ENCODE measurements at regions not wholly inside any gene's neighbourhood (a gene's known extent, or its start where the extent isn't known, plus 50 kb on each side); places are given as distances from the start of the nearest gene placed in this dataset.

- DNase-seq, result no peak
- intact Hi-C loops (cut with DNase I; ENCODE audit: low total_unique reads), result no loop called here
- H3K27ac ChIP-seq, result no peak overlapping the region
- H3K9me3 ChIP-seq, result peaks cover 0 to 7% (median 0%) of the 10 kb centered on the region in 8 donors
- 73 to 89% (median 75%) methylated on average over 3 of the region's 3 CpGs for WGBS, 5 donors
- H3K36me3 ChIP-seq, result no peaks in the 10 kb centered on the region
- H3K4me1 ChIP-seq, result no peaks in the 10 kb centered on the region
- no peak overlapping the region for H3K4me3 ChIP-seq
- no peak for TF ChIP-seq POLR2A (IDR thresholded peaks at IDR 0.05)
- no peaks in the 10 kb centered on the region for H3K27me3 ChIP-seq (replicated peaks in 1 of 7)
Observed at GRCh38 chr10:109126541-109126940, 796.8 kb downstream of the XPNPEP1 start.

DNA sequence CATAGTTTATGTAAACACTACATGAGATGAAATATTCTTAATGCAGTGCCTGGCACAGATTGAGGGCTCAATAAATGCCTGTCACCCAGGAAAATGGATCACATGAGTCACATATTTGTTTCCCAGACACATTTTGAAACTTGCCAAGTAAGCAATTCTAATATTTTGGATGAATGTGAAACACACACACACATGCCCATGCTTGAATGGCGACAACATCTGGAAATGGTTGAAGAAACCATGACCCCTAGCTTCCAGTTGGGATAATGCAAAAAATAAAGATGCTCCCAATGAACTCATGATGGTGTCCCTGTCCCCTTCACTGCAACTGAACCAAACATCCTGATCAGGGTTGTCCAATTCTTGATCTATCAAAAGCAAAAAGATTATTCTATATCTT lies 797.3 kb downstream of the XPNPEP1 start:
- H3K4me1 ChIP-seq, result no peaks in the 10 kb centered on the region
- DNase-seq, result no peak
- no peaks in the 10 kb centered on the region for H3K36me3 ChIP-seq
- peaks cover 0 to 4% (median 0%) of the 10 kb centered on the region in 8 donors for H3K9me3 ChIP-seq
- 57 to 78% (median 62%) methylated on average over 1 of the region's 1 CpG for WGBS, 5 donors
- no peak overlapping the region for H3K27ac ChIP-seq
- TF ChIP-seq CTCF (IDR thresholded peaks at IDR 0.05 in 8 of 11, conservative IDR thresholded peaks at IDR 0.05 in 3 of 11), result no peak
- no peak for TF ChIP-seq POLR2AphosphoS5 (IDR thresholded peaks at IDR 0.05)
- no peak for TF ChIP-seq POLR2A (IDR thresholded peaks at IDR 0.05)
- intact Hi-C loops (cut with DNase I; ENCODE audit: low total_unique reads), result no loop called here
- H3K27me3 ChIP-seq (replicated peaks in 1 of 7), result no peaks in the 10 kb centered on the region
- no peak overlapping the region for H3K4me3 ChIP-seq

DNA sequence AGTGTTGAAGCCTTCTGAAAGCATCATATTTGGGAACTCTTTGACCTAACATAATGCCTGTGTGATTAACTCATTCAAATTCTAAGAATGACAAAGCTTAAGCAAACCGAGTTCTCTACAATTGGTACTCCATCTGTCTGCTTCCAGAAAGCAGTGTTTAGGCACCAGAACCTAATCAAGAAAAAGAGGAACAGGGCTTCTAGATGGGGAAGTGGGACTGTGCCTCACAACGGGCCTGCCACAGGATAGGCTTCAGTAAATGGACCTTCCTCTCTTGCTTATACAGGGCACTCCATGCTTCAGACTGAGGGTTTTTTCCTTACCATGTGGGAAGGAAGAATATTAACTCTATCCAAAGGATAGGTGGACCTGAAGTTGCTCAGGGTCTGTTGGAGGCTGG lies 808.1 kb downstream of the XPNPEP1 start:
- no peak for DNase-seq
- WGBS, 5 donors, result 46 to 58% (median 57%) methylated on average over 2 of the region's 2 CpGs
- TF ChIP-seq POLR2AphosphoS5 (IDR thresholded peaks at IDR 0.05) (no peak), POLR2A (IDR thresholded peaks at IDR 0.05) (no peak), CTCF (IDR thresholded peaks at IDR 0.05 in 8 of 11, conservative IDR thresholded peaks at IDR 0.05 in 3 of 11) (no peak)

GRCh38 chr10:109114579-109114978 lies 808.7 kb downstream of the XPNPEP1 start:
- no peak overlapping the region for H3K27ac ChIP-seq
- H3K36me3 ChIP-seq, result no peaks in the 10 kb centered on the region
- peaks cover 0 to 34% (median 22%) of the 10 kb centered on the region in 8 donors for H3K9me3 ChIP-seq
- no peaks in the 10 kb centered on the region for H3K27me3 ChIP-seq (replicated peaks in 1 of 7)
- no peaks in the 10 kb centered on the region for H3K4me1 ChIP-seq
- H3K4me3 ChIP-seq, result no peak overlapping the region
- 86 to 94% (median 88%) methylated on average over 2 of the region's 2 CpGs for WGBS, 5 donors
- TF ChIP-seq POLR2AphosphoS5 (IDR thresholded peaks at IDR 0.05) (no peak), POLR2A (IDR thresholded peaks at IDR 0.05) (no peak), CTCF (IDR thresholded peaks at IDR 0.05 in 8 of 11, conservative IDR thresholded peaks at IDR 0.05 in 3 of 11) (no peak)
- intact Hi-C loops (cut with DNase I; ENCODE audit: low total_unique reads), result no loop called here
- no peak for DNase-seq

More for the DNA sequence above, 808.1 kb downstream of the XPNPEP1 start:
- Histone ChIP-seq H3K36me3 (no peaks in the 10 kb centered on the region), H3K27ac (no peak overlapping the region), H3K9me3 (peaks cover 0 to 40% (median 22%) of the 10 kb centered on the region in 8 donors), H3K4me1 (no peaks in the 10 kb centered on the region), H3K27me3 (replicated peaks in 1 of 7) (no peaks in the 10 kb centered on the region), H3K4me3 (no peak overlapping the region)
- intact Hi-C loops (cut with DNase I; ENCODE audit: low total_unique reads), result no loop called here

- Histone ChIP-seq H3K9me3 (no peaks in the 10 kb centered on the region), H3K36me3 (no peaks in the 10 kb centered on the region), H3K4me3 (no peak overlapping the region), H3K27ac (no peak overlapping the region), H3K4me1 (no peaks in the 10 kb centered on the region), H3K27me3 (replicated peaks in 1 of 7) (no peaks in the 10 kb centered on the region)
- no peak for TF ChIP-seq POLR2AphosphoS5 (IDR thresholded peaks at IDR 0.05)
- TF ChIP-seq POLR2A (IDR thresholded peaks at IDR 0.05), result no peak
- no peak for TF ChIP-seq CTCF (IDR thresholded peaks at IDR 0.05 in 8 of 11, conservative IDR thresholded peaks at IDR 0.05 in 3 of 11)
- intact Hi-C loops (cut with DNase I; ENCODE audit: low total_unique reads), result no loop called here
- DNase-seq, result no peak
Observed at GRCh38 chr10:109106604-109107003, 816.7 kb downstream of the XPNPEP1 start.

Measured in spleen (tissue), 11 donors.